ENCODE measurements at regions not wholly inside any gene's neighbourhood (a gene's known extent, or its start where the extent isn't known, plus 50 kb on each side); places are given as distances from the start of the nearest gene placed in this dataset.

GRCh38 chr4:122978109-122978508 lies 55.7 kb upstream of the NUDT6 start:
- no peak for TF ChIP-seq POLR2A (IDR thresholded peaks at IDR 0.05)
- TF ChIP-seq CTCF (IDR thresholded peaks at IDR 0.05) = no peak
